ENCODE measurements at regions not wholly inside any gene's neighbourhood (a gene's known extent, or its start where the extent isn't known, plus 50 kb on each side); places are given as distances from the start of the nearest gene placed in this dataset.

DNA sequence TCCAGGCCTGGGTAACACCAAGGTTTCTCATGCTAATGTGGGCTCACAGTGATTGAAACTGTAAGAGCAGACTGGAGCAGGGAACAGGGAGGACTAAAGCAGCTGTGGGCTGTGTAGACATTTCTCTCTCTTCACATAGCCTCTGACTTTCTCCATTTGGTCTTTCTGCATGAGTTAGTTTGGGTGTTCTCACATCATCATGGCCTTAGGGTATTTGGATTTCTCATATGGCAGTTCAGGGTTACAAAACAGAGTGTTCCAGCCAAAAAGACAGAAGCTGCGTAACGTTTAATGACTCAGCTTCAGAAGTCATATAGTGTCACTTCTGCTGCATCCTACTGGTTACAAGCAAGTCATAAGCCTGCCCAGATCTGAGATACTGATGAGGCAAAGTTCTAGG is 52.0 kb upstream of the OSBPL8 start:
- DNase-seq: no peak

DNA sequence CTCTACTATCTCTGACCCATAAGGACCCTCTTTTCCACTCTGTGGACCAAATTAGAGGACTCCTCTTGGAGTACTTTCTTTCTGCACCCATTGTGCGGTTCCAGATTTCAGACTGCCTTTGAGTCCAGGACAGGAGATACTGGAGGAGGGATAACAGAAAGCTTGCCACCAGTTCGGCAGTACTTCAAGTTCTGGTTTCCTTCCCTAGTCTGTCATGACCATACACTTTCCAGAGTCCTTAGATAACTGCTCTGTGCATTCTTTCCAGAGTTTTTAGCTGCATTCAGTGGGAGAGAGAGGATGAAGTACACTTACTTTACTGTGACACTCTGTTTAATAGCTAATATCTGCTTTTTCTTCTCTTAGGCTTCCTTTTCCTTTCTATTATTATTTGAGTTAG is 54.8 kb upstream of the OSBPL8 start:
- no peak for DNase-seq

DNA sequence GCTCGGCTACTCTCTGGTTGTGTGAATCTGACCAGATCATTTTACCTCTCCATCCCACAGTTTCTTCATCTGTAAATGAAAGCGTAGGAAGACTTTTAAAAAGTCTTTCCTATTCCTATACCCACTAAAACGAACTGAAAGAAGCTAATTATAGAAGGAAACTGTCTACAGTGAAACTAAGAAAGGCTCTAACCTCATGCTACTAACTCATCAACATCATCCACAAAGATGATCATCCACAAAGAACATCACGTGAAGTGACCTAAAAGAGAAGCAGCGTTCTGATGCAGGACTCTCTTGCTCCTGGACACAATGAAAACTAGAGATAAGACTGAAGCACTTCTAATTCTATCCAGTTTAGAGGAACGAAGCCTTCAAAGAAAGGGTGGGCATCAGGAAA is 58.5 kb upstream of the OSBPL8 start:
- no peak for DNase-seq

- DNase-seq: peak; percentile 85
Measured at GRCh38 chr12:76621582-76622024, 62.0 kb upstream of the OSBPL8 start.

DNA sequence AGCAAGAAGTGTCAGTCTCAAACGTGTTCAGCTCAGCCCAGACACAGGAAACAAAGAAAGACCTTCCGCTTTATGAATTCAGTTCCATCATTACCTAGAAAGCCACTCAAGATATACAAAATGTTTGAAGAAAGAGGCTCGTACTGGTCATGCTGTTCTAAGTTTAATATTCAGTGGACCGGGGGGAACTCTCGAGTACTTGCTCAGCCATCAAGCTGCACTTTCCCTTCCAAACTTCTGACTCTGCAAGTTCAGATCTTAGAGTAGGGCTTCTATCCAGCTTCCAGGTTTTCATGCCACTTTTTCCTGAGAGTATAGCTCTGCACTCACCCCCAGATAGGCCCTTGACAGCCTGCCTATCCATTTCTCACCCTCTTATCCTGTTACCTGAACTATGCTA is 62.8 kb upstream of the OSBPL8 start:
- no peak for DNase-seq

DNA sequence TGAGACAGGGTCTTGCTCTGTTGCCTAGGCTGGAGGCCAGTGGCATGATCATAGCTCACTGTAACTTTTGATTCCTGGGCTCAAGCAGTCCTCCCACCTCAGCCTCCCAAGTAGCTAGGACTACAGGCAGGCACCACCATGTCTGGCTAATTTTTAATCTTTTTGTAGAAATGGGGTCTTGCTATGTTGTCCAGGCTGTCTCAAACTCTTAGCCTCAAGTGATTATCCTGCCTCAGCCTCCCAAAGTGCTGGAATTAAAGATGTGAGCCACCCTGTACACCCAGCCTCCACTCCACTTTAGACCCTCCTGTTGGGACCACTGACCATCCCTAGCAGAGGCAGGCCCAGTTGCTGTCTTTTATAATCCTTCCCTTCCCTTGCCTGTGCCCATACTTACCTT is 63.3 kb upstream of the OSBPL8 start:
- no peak for DNase-seq

DNA sequence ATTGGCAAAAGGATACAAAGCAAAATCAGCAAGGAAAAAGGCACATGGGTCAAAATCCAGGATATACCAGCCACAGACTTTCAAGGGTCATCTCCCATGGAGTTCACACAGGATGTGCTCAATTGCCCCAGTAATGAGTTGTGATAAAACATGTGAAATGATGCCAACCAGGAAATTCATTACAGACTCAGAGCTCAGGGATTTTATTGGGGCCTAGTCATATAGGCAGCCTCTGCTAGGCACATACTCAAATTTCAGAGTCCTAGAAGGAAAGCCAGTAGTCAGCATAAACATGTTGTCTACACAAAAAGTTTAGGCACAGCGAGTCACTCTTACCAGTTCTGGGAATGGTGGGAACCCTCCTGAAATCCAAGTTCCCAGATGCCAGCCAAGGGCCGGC is 64.4 kb upstream of the OSBPL8 start:
- DNase-seq: no peak

- no peak for DNase-seq
Measured at GRCh38 chr12:76627346-76628135, 68.0 kb upstream of the OSBPL8 start.

DNA sequence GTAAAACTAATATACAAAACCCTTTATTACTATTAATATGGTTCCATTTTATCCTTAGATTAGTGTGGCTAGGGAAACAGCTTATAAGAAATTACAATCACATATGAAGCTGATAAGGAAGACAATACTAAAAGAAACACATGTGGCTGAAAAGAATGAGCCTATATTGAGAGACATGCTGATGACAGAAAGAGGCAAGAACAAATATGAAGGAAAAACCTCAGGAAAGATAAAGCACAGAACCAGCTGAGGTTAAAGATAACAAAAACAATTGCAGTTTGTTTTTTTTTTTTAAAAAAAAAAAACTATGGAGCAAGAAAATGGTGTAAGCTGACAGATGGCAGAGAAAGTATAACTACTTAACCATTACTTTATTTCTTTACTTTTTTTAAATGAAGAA is 69.2 kb upstream of the OSBPL8 start:
- no peak for DNase-seq

DNA sequence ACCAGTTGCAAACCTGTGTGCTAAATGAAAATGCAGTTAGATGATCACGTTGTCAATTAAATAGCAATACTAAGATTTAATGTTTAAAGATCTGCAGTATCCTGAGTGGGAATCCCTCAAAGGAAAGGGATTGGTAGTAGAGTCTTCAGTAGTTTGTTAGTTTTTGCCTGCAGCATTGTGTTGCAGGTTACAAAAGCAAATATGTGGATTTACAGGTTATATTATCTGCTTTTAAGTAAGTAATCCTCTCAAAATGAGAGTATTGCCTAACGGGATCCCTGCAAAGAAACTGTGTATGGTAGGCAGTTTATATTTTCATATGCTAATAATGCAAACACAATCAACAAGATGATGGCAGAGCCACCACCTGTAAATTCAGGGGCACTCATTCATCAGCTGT is 72.2 kb upstream of the OSBPL8 start:
- DNase-seq: no peak

GRCh38 chr12:76633415-76633814 is 73.8 kb upstream of the OSBPL8 start:
- DNase-seq: no peak

GRCh38 chr12:76634133-76634532 is 74.6 kb upstream of the OSBPL8 start:
- DNase-seq: no peak

DNA sequence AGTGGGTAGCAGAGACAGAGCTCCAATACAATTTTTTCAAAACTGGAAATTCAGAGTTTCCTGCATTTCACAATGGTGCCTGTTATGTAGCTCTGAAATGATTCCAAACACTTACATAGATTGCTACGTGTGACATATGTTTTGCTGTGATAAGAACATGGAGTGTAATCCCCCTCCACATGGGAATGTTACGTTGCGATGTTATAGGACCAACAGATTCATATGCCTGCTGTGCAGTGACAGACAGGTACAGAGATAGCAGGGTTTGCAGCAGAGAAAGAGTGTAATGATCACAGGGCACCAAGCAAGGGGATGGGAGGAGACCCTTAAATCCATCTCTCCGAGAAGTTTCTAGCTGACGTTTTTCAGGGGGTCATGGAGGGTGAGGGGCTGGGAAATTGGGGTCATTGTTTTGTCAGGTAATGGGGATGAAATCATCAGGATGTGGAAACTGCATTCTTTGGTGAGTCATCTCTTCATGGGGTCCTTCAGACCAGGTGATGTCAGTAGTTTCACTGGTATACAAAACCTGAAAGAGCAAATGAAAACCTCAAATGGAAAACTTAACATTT is 76.6 kb upstream of the OSBPL8 start:
- DNase-seq: no peak

GRCh38 chr12:76637807-76638206 is 78.2 kb upstream of the OSBPL8 start:
- DNase-seq: no peak

DNA sequence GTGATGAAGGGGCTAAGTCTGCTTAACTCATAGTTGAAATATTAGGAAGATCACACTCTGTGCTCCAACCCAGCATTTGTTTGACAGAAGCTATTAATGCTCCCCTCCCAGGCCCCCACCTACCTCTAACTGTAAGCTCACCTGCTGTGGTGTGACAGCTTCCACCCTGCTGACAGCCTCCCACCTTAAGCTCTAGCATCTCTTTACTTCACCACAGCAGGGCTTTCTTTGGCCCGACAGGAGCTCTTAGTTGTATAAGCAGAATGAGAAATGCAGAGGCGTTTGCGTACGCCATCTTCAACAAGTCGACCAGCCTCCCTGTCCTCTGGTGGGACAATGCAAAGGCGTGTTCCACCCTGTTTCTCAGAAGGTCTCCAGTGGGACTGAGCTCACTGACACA is 80.1 kb upstream of the OSBPL8 start:
- DNase-seq: no peak

DNA sequence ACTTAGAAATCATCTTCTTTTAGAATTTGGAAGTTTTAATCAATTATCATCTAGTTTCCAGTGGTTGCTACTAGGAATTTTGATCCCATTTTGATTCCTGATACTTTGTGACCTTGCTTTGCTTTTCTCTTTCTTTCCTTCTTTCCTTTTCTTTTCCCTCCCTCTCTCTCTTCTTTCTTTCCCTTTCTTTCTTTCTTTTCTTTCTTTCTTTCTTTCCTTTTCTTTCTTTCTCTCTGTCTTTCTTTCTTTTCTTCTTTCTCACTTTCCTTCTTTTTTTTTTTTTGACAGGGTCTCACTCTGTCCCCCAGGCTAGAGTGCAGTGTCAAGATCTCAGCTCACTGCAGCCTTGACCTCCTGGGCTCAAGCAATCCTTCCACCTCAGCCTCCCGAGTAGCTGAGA is 81.5 kb upstream of the OSBPL8 start:
- DNase-seq: no peak

DNA sequence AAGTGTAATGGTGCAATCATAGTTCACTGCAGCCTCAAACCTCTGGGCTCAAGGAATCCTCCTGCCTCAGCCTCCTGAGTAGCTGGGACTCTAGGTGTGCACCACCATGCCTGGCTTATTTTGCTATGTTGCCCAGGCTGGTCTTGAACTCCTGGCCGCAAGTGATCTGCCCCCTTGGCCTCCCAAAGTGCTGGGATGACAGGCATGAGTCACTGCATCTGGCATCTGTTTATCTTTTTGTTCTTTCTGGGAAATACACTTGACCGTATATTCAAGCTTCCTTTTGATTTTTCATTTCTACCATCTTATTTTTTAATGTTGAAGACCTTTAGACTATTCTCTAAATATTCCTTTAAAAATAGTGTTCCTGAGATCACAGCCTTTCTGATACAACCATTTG is 82.4 kb upstream of the OSBPL8 start:
- DNase-seq: no peak

GRCh38 chr12:76643438-76643837 is 83.9 kb upstream of the OSBPL8 start:
- DNase-seq: no peak

- no peak for DNase-seq
Measured at GRCh38 chr12:76644950-76645349, 85.4 kb upstream of the OSBPL8 start.

DNA sequence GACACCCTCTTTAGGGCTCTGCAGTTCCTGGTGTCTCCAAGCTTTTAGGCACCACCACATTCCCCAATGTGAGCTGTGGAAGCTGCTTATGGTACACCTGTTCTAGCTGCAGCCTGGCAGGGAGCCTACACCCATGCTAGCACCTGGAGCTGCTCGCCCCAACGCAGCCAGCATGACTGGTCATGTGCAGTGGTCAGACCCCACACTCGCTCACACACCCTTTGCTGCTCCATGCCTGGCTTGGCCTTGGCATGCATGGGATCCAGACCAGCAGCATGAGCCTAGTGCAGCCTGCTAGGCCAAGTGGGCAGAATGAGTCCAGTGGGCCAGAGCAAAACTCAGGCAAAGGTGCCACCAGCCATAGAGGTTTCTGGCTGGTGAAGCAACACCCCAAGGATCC is 86.4 kb upstream of the OSBPL8 start:
- no peak for DNase-seq

DNA sequence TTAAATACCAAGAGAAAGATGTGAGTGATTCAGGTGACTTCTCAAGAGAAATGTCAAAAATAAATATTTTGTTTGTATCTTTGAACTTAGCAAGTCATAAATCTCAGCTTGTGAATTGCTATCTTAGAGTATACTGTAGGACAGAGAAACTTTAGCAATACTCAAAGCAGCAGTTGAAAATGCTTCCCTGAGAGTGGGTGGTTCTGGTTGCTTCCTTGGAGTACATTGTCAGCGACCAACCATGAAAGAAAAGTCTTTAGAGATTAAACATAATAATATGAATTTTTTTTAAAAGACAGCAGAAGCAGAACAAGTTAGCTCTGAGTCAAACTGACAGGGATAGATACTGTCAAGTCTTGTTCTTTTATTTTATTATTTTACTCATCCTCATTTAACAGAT is 86.8 kb upstream of the OSBPL8 start:
- DNase-seq: no peak

- DNase-seq: no peak
Measured at GRCh38 chr12:76649099-76649498, 89.5 kb upstream of the OSBPL8 start.

DNA sequence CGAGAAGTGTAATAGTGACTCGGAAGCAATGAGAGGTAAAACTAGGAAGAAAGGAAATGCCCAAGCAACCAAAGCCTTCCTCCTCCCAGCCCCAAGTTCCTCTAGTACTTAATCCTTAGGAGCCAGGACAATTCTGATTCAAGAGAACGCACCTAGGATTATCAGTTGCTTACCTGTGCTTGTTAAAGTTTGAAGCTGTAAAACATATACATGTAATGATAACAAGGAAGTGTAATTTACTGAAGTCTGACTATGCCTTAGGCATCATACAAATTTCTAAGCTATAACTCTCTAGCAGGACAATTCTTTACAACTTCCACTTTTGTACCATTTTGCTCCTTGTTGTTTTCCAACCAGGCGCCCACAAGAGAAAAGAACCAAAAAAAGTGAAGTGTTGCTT is 92.8 kb upstream of the OSBPL8 start:
- no peak for DNase-seq

DNA sequence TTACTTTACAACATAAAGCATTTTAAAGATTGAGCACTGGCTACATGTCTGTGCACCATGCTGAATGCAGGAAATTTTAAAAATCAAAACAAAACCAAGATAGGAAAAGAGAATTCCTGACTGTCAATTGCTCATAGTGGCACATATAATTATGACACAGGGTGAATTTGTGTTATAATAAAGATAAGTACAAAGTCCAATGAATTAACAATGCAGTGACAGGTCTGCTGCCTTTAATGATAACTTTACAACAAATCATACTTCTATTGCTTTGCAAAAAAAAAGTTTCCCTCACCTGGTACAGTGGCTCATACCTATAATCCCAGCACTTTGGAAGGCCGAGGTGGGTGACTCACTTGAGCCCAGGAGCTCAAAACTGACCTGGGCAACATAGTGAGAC is 93.8 kb upstream of the OSBPL8 start:
- no peak for DNase-seq

DNA sequence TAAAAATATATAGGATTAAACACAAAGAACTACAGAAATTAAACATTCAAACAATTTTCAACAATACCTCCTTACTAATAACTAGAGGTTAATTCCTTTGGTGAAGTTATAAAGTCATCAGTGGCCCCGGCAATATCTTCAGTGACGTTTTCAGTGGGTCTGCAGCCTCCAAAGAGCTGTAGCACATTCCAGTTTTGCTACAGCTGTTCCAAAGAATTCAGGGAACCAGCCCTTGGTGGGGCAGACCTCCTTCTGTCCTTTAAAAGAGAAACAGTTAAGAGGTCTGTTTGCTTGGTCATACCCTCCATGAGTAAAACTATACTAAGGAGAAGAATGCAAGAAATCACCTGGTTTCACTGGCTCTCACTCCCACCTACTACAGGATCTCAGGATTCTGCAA is 99.2 kb upstream of the ZDHHC17 start:
- no peak for DNase-seq

Measured in NCI-H1105 treated with DMSO at 0.1 percent for 48 hours (cell line).